AG09309 (cell line): ENCODE measurements at regions not wholly inside any gene's neighbourhood (a gene's known extent, or its start where the extent isn't known, plus 50 kb on each side); places are given as distances from the start of the nearest gene placed in this dataset.

Experiments used
- DNase-seq: peaks from one replicate; pipeline ENCODE4 v3.0.0-alpha.2; 2010; ENCODE audit warnings: low read depth
- H3K4me3 ChIP-seq: 2 replicates; pipeline ENCODE4 v1.5.1; 2011; ENCODE audit warnings: mild to moderate bottlenecking, low read depth, low read length, moderate library complexity; ENCODE audit not compliant: control insufficient read depth
- TF ChIP-seq, protein P1 (sequence below): IDR thresholded peaks from 2 replicates; pipeline ENCODE4 v1.5.1; 2011; ENCODE audit warnings: mild to moderate bottlenecking, low read depth, low read length, inconsistent platforms; ENCODE audit not compliant: insufficient read depth, control insufficient read depth; ENCODE audit errors: missing control alignments

GRCh38 chr3:22265403-22265802, 514.4 kb upstream of the ZNF385D start:
- no peak for DNase-seq
- H3K4me3 ChIP-seq, result no peak overlapping the region
- TF ChIP-seq, protein P1, sequence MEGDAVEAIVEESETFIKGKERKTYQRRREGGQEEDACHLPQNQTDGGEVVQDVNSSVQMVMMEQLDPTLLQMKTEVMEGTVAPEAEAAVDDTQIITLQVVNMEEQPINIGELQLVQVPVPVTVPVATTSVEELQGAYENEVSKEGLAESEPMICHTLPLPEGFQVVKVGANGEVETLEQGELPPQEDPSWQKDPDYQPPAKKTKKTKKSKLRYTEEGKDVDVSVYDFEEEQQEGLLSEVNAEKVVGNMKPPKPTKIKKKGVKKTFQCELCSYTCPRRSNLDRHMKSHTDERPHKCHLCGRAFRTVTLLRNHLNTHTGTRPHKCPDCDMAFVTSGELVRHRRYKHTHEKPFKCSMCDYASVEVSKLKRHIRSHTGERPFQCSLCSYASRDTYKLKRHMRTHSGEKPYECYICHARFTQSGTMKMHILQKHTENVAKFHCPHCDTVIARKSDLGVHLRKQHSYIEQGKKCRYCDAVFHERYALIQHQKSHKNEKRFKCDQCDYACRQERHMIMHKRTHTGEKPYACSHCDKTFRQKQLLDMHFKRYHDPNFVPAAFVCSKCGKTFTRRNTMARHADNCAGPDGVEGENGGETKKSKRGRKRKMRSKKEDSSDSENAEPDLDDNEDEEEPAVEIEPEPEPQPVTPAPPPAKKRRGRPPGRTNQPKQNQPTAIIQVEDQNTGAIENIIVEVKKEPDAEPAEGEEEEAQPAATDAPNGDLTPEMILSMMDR, result no peak

- no peak overlapping the region for H3K4me3 ChIP-seq
- TF ChIP-seq, protein P1, result no peak
- DNase-seq, result no peak
Observed at GRCh38 chr3:22269831-22270230, 518.8 kb upstream of the ZNF385D start.

DNA sequence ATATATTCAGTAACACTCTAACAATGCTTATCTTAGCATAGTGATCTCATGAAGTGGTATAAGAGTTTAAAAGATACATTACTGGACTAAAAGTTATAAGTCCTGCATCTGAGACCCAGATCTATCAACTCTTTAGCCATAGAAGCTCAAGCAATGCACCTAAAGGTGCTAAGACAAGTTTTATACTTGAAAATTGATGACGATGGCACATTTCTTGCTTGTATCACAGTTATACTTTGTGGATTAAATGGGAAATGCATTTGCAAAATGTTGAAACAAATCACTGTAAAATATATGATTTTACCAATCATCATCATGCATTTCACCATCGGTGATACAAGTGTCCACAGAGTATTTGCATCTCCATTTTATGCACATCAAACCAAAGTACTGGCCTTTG, 525.3 kb upstream of the ZNF385D start:
- H3K4me3 ChIP-seq, result no peak overlapping the region
- DNase-seq, result no peak
- TF ChIP-seq, protein P1, result no peak

DNA sequence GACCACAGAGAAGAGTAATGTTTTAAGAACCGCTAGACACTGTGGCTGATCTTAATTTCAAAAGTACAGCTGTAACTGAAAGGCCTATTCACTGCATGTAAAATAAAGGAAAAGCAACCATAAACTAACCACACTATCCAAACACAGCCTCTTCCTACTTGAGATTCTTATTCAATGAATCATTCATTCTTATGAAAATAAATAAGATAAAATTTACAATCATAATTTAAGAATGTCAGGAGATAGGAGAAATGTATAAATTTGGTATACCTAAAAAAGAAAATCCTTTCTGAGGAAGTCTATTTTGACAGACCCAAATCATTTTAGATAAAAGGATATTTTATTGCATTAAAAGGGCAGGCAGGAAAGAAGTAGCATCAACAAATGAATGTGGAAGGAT, 533.5 kb upstream of the ZNF385D start:
- no peak for DNase-seq
- TF ChIP-seq, protein P1, result no peak

GRCh38 chr3:22288756-22289155, 537.7 kb upstream of the ZNF385D start:
- DNase-seq, result no peak
- no peak overlapping the region for H3K4me3 ChIP-seq
- TF ChIP-seq, protein P1, result no peak

More for the DNA sequence above, 533.5 kb upstream of the ZNF385D start:
- H3K4me3 ChIP-seq, result no peak overlapping the region

GRCh38 chr3:22292681-22293080, 541.7 kb upstream of the ZNF385D start:
- H3K4me3 ChIP-seq, result no peak overlapping the region
- DNase-seq, result no peak
- TF ChIP-seq, protein P1, result no peak

- TF ChIP-seq, protein P1, result no peak
- no peak for DNase-seq
- no peak overlapping the region for H3K4me3 ChIP-seq
Observed at GRCh38 chr3:22296601-22297000, 545.6 kb upstream of the ZNF385D start.
